ENCODE measurements at regions not wholly inside any gene's neighbourhood (a gene's known extent, or its start where the extent isn't known, plus 50 kb on each side); places are given as distances from the start of the nearest gene placed in this dataset.

- POLR2A ChIA-PET = no interaction called here
These were observed 502.5 kb upstream of the NAALADL2 start for GRCh38 chr3:174356596-174356995.

GRCh38 chr3:174358252-174358651 is 500.9 kb upstream of the NAALADL2 start:
- ChIA-PET POLR2A (no interaction called here), CTCF (no interaction called here)
- Histone ChIP-seq H3K27me3 (ENCODE audit: insufficient read depth) (no peaks in the 10 kb centered on the region), H3K4me3 (ENCODE audit: low read depth in 2 of 2, low read length in 1 of 2) (no peak overlapping the region), H2AFZ (ENCODE audit: low read depth) (0 out of 2 replicates have a peak overlapping the region, but pooled peaks have one; percentile 13), H3K4me1 (ENCODE audit: control insufficient read depth in 1 of 2, insufficient read depth in 2 of 2, low read depth in 1 of 2, low read length in 1 of 2) (no peaks in the 10 kb centered on the region), H3K9me3 (no peaks in the 10 kb centered on the region), H3F3A (replicated peaks; ENCODE audit: insufficient read depth) (no peaks in the 10 kb centered on the region), H3K4me2 (no peak overlapping the region), H3K27ac (ENCODE audit: low read depth in 2 of 2, low read length in 1 of 2) (no peak overlapping the region), H3K9me2 (no peaks in the 10 kb centered on the region), H3K36me3 (replicated peaks in 1 of 2; ENCODE audit: control insufficient read depth in 1 of 2, insufficient read depth in 2 of 2, low read length in 1 of 2) (no peaks in the 10 kb centered on the region), H3K9ac (no peak overlapping the region), H4K20me1 (ENCODE audit: insufficient read depth) (no peaks in the 10 kb centered on the region), H3K79me2 (ENCODE audit: insufficient read depth) (no peaks in the 10 kb centered on the region)
- no peak for DNase-seq
- WGBS (ENCODE audit: low lambda C conversion rate) = 84% methylated on average over 1 of the region's 1 CpG
- no peak for TF ChIP-seq RAD21 (IDR thresholded peaks at IDR 0.05; ENCODE audit: low read length)
- no peak for TF ChIP-seq FOSL2 (IDR thresholded peaks at IDR 0.05; ENCODE audit: borderline replicate concordance, low read depth)
- no peak for TF ChIP-seq SMC3 (IDR thresholded peaks at IDR 0.05; ENCODE audit: low read depth, low read length)
- TF ChIP-seq TCF12 (IDR thresholded peaks at IDR 0.05) = no peak
- no peak for TF ChIP-seq GATA2 (CRISPR knock-in tag; IDR thresholded peaks at IDR 0.05)
- no peak for TF ChIP-seq RCOR1 (IDR thresholded peaks at IDR 0.05; ENCODE audit: low read length)
- TF ChIP-seq ZBTB33 (IDR thresholded peaks at IDR 0.05; ENCODE audit: borderline replicate concordance, low read depth) = no peak
- no peak for TF ChIP-seq PBX3 (IDR thresholded peaks at IDR 0.05)
- TF ChIP-seq YY1 (IDR thresholded peaks at IDR 0.05; ENCODE audit: low read depth) = no peak
- no peak for TF ChIP-seq FOXM1 (IDR thresholded peaks at IDR 0.05; ENCODE audit: low read depth)
- no peak for TF ChIP-seq NRF1 (IDR thresholded peaks at IDR 0.05; ENCODE audit: low read depth, low read length)
- no peak for TF ChIP-seq GABPA (IDR thresholded peaks at IDR 0.05; ENCODE audit: low read depth)
- TF ChIP-seq TAF1 (IDR thresholded peaks at IDR 0.05; ENCODE audit: borderline replicate concordance, low read depth, low read length) = no peak
- TF ChIP-seq SIN3A (IDR thresholded peaks at IDR 0.05; ENCODE audit: borderline replicate concordance, low read depth, low read length) = no peak
- TF ChIP-seq MXI1 (IDR thresholded peaks at IDR 0.05; ENCODE audit: low read depth, low read length) = no peak
- TF ChIP-seq ELF1 (IDR thresholded peaks at IDR 0.05) = no peak

More at GRCh38 chr3:174356596-174356995, 502.5 kb upstream of the NAALADL2 start:
- WGBS (ENCODE audit: low lambda C conversion rate) = 66% methylated on average over 1 of the region's 1 CpG
- H3K4me3 ChIP-seq (ENCODE audit: low read depth in 2 of 2, low read length in 1 of 2) = no peak overlapping the region
- H4K20me1 ChIP-seq (ENCODE audit: insufficient read depth) = no peaks in the 10 kb centered on the region
- H3K9ac ChIP-seq = no peak overlapping the region
- no peaks in the 10 kb centered on the region for H3K4me1 ChIP-seq (ENCODE audit: control insufficient read depth in 1 of 2, insufficient read depth in 2 of 2, low read depth in 1 of 2, low read length in 1 of 2)
- H3K27ac ChIP-seq (ENCODE audit: low read depth in 2 of 2, low read length in 1 of 2) = no peak overlapping the region
- H2AFZ ChIP-seq (ENCODE audit: low read depth) = no peak overlapping the region
- no peaks in the 10 kb centered on the region for H3K27me3 ChIP-seq (ENCODE audit: insufficient read depth)
- DNase-seq = no peak
- H3K36me3 ChIP-seq (replicated peaks in 1 of 2; ENCODE audit: control insufficient read depth in 1 of 2, insufficient read depth in 2 of 2, low read length in 1 of 2) = no peaks in the 10 kb centered on the region
- no peak overlapping the region for H3K4me2 ChIP-seq
- H3K79me2 ChIP-seq (ENCODE audit: insufficient read depth) = no peaks in the 10 kb centered on the region
- no peaks in the 10 kb centered on the region for H3K9me3 ChIP-seq
- H3F3A ChIP-seq (replicated peaks; ENCODE audit: insufficient read depth) = no peaks in the 10 kb centered on the region
- no peaks in the 10 kb centered on the region for H3K9me2 ChIP-seq
- TF ChIP-seq RCOR1 (IDR thresholded peaks at IDR 0.05; ENCODE audit: low read length) (no peak), YY1 (IDR thresholded peaks at IDR 0.05; ENCODE audit: low read depth) (no peak), MXI1 (IDR thresholded peaks at IDR 0.05; ENCODE audit: low read depth, low read length) (no peak), POLR2AphosphoS5 (IDR thresholded peaks at IDR 0.05; ENCODE audit: low read depth, low read length) (no peak), NFIC (IDR thresholded peaks at IDR 0.05; ENCODE audit: borderline replicate concordance) (no peak), GABPA (IDR thresholded peaks at IDR 0.05; ENCODE audit: low read depth) (no peak)
- CTCF ChIA-PET = no interaction called here
